SU-DHL-6 (cell line): ENCODE measurements at regions not wholly inside any gene's neighbourhood (a gene's known extent, or its start where the extent isn't known, plus 50 kb on each side); places are given as distances from the start of the nearest gene placed in this dataset.

Experiments used
- EZH2phosphoT487 ChIP-seq: fragments of 200-600 bp; sonication (generic), shearing (Covaris generic); conservative IDR thresholded peaks from 2 replicates; pipeline ENCODE4 v1.6.1; 2018; ENCODE audit warnings: mild to moderate bottlenecking, antibody characterized with exemption, low read length, moderate library complexity, mixed read lengths
- TF ChIP-seq, protein P1 (sequence below): fragments of 200-600 bp; sonication (generic); IDR thresholded peaks from one replicate; pipeline ENCODE4 v1.5.1; 2017; ENCODE audit warnings: antibody characterized with exemption, mild to moderate bottlenecking, low read length, moderate library complexity; ENCODE audit not compliant: insufficient read depth, poor library complexity, severe bottlenecking

- TF ChIP-seq, protein P1, sequence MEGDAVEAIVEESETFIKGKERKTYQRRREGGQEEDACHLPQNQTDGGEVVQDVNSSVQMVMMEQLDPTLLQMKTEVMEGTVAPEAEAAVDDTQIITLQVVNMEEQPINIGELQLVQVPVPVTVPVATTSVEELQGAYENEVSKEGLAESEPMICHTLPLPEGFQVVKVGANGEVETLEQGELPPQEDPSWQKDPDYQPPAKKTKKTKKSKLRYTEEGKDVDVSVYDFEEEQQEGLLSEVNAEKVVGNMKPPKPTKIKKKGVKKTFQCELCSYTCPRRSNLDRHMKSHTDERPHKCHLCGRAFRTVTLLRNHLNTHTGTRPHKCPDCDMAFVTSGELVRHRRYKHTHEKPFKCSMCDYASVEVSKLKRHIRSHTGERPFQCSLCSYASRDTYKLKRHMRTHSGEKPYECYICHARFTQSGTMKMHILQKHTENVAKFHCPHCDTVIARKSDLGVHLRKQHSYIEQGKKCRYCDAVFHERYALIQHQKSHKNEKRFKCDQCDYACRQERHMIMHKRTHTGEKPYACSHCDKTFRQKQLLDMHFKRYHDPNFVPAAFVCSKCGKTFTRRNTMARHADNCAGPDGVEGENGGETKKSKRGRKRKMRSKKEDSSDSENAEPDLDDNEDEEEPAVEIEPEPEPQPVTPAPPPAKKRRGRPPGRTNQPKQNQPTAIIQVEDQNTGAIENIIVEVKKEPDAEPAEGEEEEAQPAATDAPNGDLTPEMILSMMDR: peak; percentile 22
- no peak for TF ChIP-seq EZH2phosphoT487
These were observed 1037.2 kb downstream of the IGSF11 start for GRCh38 chr3:117997201-117998049.
